NOMO-1 treated with DMSO at 0.1 percent for 48 hours (cell line): ENCODE measurements at regions not wholly inside any gene's neighbourhood (a gene's known extent, or its start where the extent isn't known, plus 50 kb on each side); places are given as distances from the start of the nearest gene placed in this dataset.
"Not testable (repeated sequence)": the region's sequence is repeated elsewhere in the genome, so short reads cannot be mapped to it uniquely, and the experiment has no call there.

Experiments
- DNase-seq: peaks from one replicate; lab custom pipeline; 2025; ENCODE audit not compliant: unreplicated experiment; lab: John Stamatoyannopoulos, UW

GRCh38 chr22:44650806-44651205 is 51.2 kb upstream of the PRR5 start:
- DNase-seq: no peak

- DNase-seq: no peak
These were observed 53.0 kb upstream of the PRR5 start for GRCh38 chr22:44648821-44649565.

GRCh38 chr22:44648085-44648820 is 53.8 kb upstream of the PRR5 start:
- DNase-seq: no peak

GRCh38 chr22:44647141-44647540 is 54.9 kb upstream of the PRR5 start:
- no peak for DNase-seq

GRCh38 chr22:44646668-44647067 is 55.3 kb upstream of the PRR5 start:
- DNase-seq: no peak

GRCh38 chr22:44646141-44646540 is 55.9 kb upstream of the PRR5 start:
- no peak for DNase-seq

GRCh38 chr22:44645531-44645930 is 56.5 kb upstream of the PRR5 start:
- no peak for DNase-seq

- DNase-seq: no peak
These were observed 56.9 kb upstream of the PRR5 start for GRCh38 chr22:44645083-44645482.

- not testable (repeated sequence) for DNase-seq
These were observed 58.4 kb upstream of the PRR5 start for GRCh38 chr22:44643526-44644101.

- DNase-seq: no peak
These were observed 59.8 kb upstream of the PRR5 start for GRCh38 chr22:44642096-44642644.

GRCh38 chr22:44640618-44641155 is 61.3 kb upstream of the PRR5 start:
- no peak for DNase-seq

GRCh38 chr22:44639891-44640617 is 62.0 kb upstream of the PRR5 start:
- DNase-seq: no peak

- DNase-seq: no peak
These were observed 62.8 kb upstream of the PRR5 start for GRCh38 chr22:44638971-44639760.

- not testable (repeated sequence) for DNase-seq
These were observed 65.3 kb upstream of the PRR5 start for GRCh38 chr22:44636502-44637206.

- not testable (repeated sequence) for DNase-seq
These were observed 66.4 kb upstream of the PRR5 start for GRCh38 chr22:44635567-44635966.

GRCh38 chr22:44634426-44635321 is 67.3 kb upstream of the PRR5 start:
- no peak for DNase-seq

- DNase-seq: no peak
These were observed 68.4 kb upstream of the PRR5 start for GRCh38 chr22:44633647-44634046.
